Duodenal mucosa (tissue), 2 donors: ENCODE measurements at regions not wholly inside any gene's neighbourhood (a gene's known extent, or its start where the extent isn't known, plus 50 kb on each side); places are given as distances from the start of the nearest gene placed in this dataset.

Experiments used
- H3K27ac ChIP-seq: one replicate; pipeline ENCODE4 v1.7.0; 2013; ENCODE audit warnings: low read depth, low read length
- H3K27me3 ChIP-seq, 2 donors: one replicate each; pipeline ENCODE4 v1.7.0; 2013; ENCODE audit warnings: low read length in 2 of 2, control low read depth in 1 of 2; ENCODE audit not compliant: insufficient read depth in 2 of 2, control insufficient read depth in 1 of 2
- H3K36me3 ChIP-seq, 2 donors: one replicate each; pipeline ENCODE4 v1.7.0; 2013; ENCODE audit warnings: low read length in 2 of 2, control low read depth in 1 of 2; ENCODE audit not compliant: insufficient read depth in 2 of 2, control insufficient read depth in 1 of 2
- H3K4me1 ChIP-seq, 2 donors: one replicate each; pipeline ENCODE4 v1.7.0; 2013; ENCODE audit warnings: low read length in 2 of 2, control low read depth in 1 of 2; ENCODE audit not compliant: insufficient read depth in 2 of 2, control insufficient read depth in 1 of 2
- H3K4me3 ChIP-seq, 2 donors: one replicate each; pipeline ENCODE4 v1.7.0; 2013; ENCODE audit warnings: low read length in 2 of 2, low read depth in 1 of 2
- H3K9ac ChIP-seq, 2 donors: one replicate each; pipeline ENCODE4 v1.7.0; 2013; ENCODE audit warnings: low read length in 2 of 2, low read depth in 1 of 2
- H3K9me3 ChIP-seq, 2 donors: one replicate each; pipeline ENCODE4 v1.7.0; 2013; ENCODE audit warnings: low read length in 2 of 2, control low read depth in 1 of 2; ENCODE audit not compliant: control insufficient read depth in 1 of 2

- Histone ChIP-seq H3K4me1 (no peaks in the 10 kb centered on the region), H3K4me3 (no peak overlapping the region), H3K36me3 (no peaks in the 10 kb centered on the region), H3K9me3 (no peaks in the 10 kb centered on the region), H3K27ac (no peak overlapping the region), H3K9ac (no peak overlapping the region), H3K27me3 (no peaks in the 10 kb centered on the region)
Measured at GRCh38 chr13:80572308-80572922, 231.5 kb upstream of the SPRY2 start.

GRCh38 chr13:80571346-80572307 is 230.7 kb upstream of the SPRY2 start:
- Histone ChIP-seq H3K27ac (no peak overlapping the region), H3K27me3 (no peaks in the 10 kb centered on the region), H3K9ac (no peak overlapping the region), H3K4me1 (no peaks in the 10 kb centered on the region), H3K4me3 (no peak overlapping the region), H3K36me3 (no peaks in the 10 kb centered on the region), H3K9me3 (no peaks in the 10 kb centered on the region)

GRCh38 chr13:80563439-80563838 is 222.5 kb upstream of the SPRY2 start:
- no peaks in the 10 kb centered on the region for H3K9me3 ChIP-seq
- no peaks in the 10 kb centered on the region for H3K27me3 ChIP-seq
- H3K27ac ChIP-seq: no peak overlapping the region
- H3K36me3 ChIP-seq: no peaks in the 10 kb centered on the region
- H3K9ac ChIP-seq: no peak overlapping the region
- no peak overlapping the region for H3K4me3 ChIP-seq
- H3K4me1 ChIP-seq: no peaks in the 10 kb centered on the region

- Histone ChIP-seq H3K27me3 (no peaks in the 10 kb centered on the region), H3K4me3 (no peak overlapping the region), H3K9me3 (no peaks in the 10 kb centered on the region), H3K36me3 (no peaks in the 10 kb centered on the region), H3K4me1 (no peaks in the 10 kb centered on the region), H3K27ac (no peak overlapping the region), H3K9ac (no peak overlapping the region)
Measured at GRCh38 chr13:80562433-80563156, 221.7 kb upstream of the SPRY2 start.

- Histone ChIP-seq H3K9ac (no peak overlapping the region), H3K27ac (no peak overlapping the region), H3K9me3 (no peaks in the 10 kb centered on the region), H3K36me3 (no peaks in the 10 kb centered on the region), H3K4me1 (no peaks in the 10 kb centered on the region), H3K27me3 (no peaks in the 10 kb centered on the region), H3K4me3 (no peak overlapping the region)
Measured at GRCh38 chr13:80560609-80561008, 219.7 kb upstream of the SPRY2 start.

- Histone ChIP-seq H3K36me3 (no peaks in the 10 kb centered on the region), H3K27ac (no peak overlapping the region), H3K9me3 (no peaks in the 10 kb centered on the region), H3K4me1 (no peaks in the 10 kb centered on the region), H3K27me3 (no peaks in the 10 kb centered on the region), H3K4me3 (no peak overlapping the region), H3K9ac (no peak overlapping the region)
Measured at GRCh38 chr13:80559944-80560343, 219.0 kb upstream of the SPRY2 start.

- Histone ChIP-seq H3K9ac (no peak overlapping the region), H3K4me1 (no peaks in the 10 kb centered on the region), H3K36me3 (no peaks in the 10 kb centered on the region), H3K4me3 (no peak overlapping the region), H3K9me3 (no peaks in the 10 kb centered on the region), H3K27me3 (no peaks in the 10 kb centered on the region), H3K27ac (no peak overlapping the region)
Measured at GRCh38 chr13:80558074-80558473, 217.1 kb upstream of the SPRY2 start.

GRCh38 chr13:80555796-80556678 is 215.1 kb upstream of the SPRY2 start:
- no peaks in the 10 kb centered on the region for H3K4me1 ChIP-seq
- H3K4me3 ChIP-seq: no peak overlapping the region
- no peaks in the 10 kb centered on the region for H3K9me3 ChIP-seq
- no peak overlapping the region for H3K27ac ChIP-seq
- no peaks in the 10 kb centered on the region for H3K36me3 ChIP-seq
- H3K9ac ChIP-seq: no peak overlapping the region
- no peaks in the 10 kb centered on the region for H3K27me3 ChIP-seq

GRCh38 chr13:80552851-80553440 is 212.0 kb upstream of the SPRY2 start:
- H3K4me1 ChIP-seq: no peaks in the 10 kb centered on the region
- no peaks in the 10 kb centered on the region for H3K9me3 ChIP-seq
- H3K9ac ChIP-seq: no peak overlapping the region
- H3K27me3 ChIP-seq: no peaks in the 10 kb centered on the region
- no peaks in the 10 kb centered on the region for H3K36me3 ChIP-seq
- H3K4me3 ChIP-seq: no peak overlapping the region
- H3K27ac ChIP-seq: no peak overlapping the region
